Right atrium auricular region (tissue), 2 donors: ENCODE measurements at regions not wholly inside any gene's neighbourhood (a gene's known extent, or its start where the extent isn't known, plus 50 kb on each side); places are given as distances from the start of the nearest gene placed in this dataset.
A peak's percentile ranks its signal among the peaks of the same experiment; 100 is the strongest.

ENCODE experiments used
- DNase-seq: peaks from one replicate; pipeline ENCODE4 v3.0.0-alpha.2; 2019; ENCODE audit warnings: low spot score
- H3K27ac ChIP-seq, 2 donors: fragments of 200-600 bp; sonication (generic); 1 replicate in 1 of 2; 2 replicates in 1 of 2; pipeline ENCODE4 v1.5.1; 2016 to 2019
- H3K27me3 ChIP-seq, 2 donors: fragments of 200-600 bp; sonication (generic); one replicate each; pipeline versions ENCODE4 v1.5.1 to v1.6.0; 2017 to 2019
- H3K36me3 ChIP-seq: fragments of 200-600 bp; sonication (generic); one replicate; pipeline ENCODE4 v1.5.1; 2016
- H3K4me1 ChIP-seq, 2 donors: fragments of 200-600 bp; sonication (generic); one replicate each; pipeline versions ENCODE4 v1.5.1 to v1.6.0; 2017 to 2019
- H3K4me3 ChIP-seq, 2 donors: fragments of 200-600 bp; sonication (generic); 1 replicate in 1 of 2; 2 replicates in 1 of 2; pipeline ENCODE4 v1.5.1; 2017 to 2019; ENCODE audit warnings: mild to moderate bottlenecking in 1 of 2, moderate library complexity in 1 of 2
- H3K9me3 ChIP-seq, 2 donors: fragments of 200-600 bp; sonication (generic); one replicate each; pipeline ENCODE4 v1.5.1; 2019
- CTCF ChIP-seq, 2 donors: fragments of 200-600 bp; sonication (generic); IDR thresholded peaks; one replicate each; pipeline ENCODE4 v1.5.1; 2019; ENCODE audit warnings: antibody characterized with exemption in 2 of 2

GRCh38 chr2:45074713-45075112, 65.5 kb upstream of the SIX2 start:
- Histone ChIP-seq H3K9me3 (no peaks in the 10 kb centered on the region), H3K27me3 (no peaks in the 10 kb centered on the region), H3K36me3 (no peaks in the 10 kb centered on the region), H3K4me3 (no peak overlapping the region), H3K27ac (no peak overlapping the region), H3K4me1 (no peaks in the 10 kb centered on the region)
- TF ChIP-seq CTCF (IDR thresholded peaks at IDR 0.05) = no peak
- no peak for DNase-seq

GRCh38 chr2:45072862-45073237, 63.6 kb upstream of the SIX2 start:
- peak; percentile 44 for DNase-seq
- no peaks in the 10 kb centered on the region for H3K36me3 ChIP-seq
- no peak overlapping the region for H3K4me3 ChIP-seq
- no peak for TF ChIP-seq CTCF (IDR thresholded peaks at IDR 0.05)
- H3K27ac ChIP-seq = no peak overlapping the region
- H3K4me1 ChIP-seq = no peaks in the 10 kb centered on the region
- no peaks in the 10 kb centered on the region for H3K9me3 ChIP-seq
- H3K27me3 ChIP-seq = no peaks in the 10 kb centered on the region

- Histone ChIP-seq H3K27ac (no peak overlapping the region), H3K9me3 (no peaks in the 10 kb centered on the region), H3K36me3 (no peaks in the 10 kb centered on the region), H3K4me3 (no peak overlapping the region), H3K27me3 (no peaks in the 10 kb centered on the region), H3K4me1 (no peaks in the 10 kb centered on the region)
- DNase-seq = peak; percentile 28
- TF ChIP-seq CTCF (IDR thresholded peaks at IDR 0.05) = no peak
Measured at GRCh38 chr2:45072064-45072861, 63.0 kb upstream of the SIX2 start.

- no peaks in the 10 kb centered on the region for H3K9me3 ChIP-seq
- H3K4me3 ChIP-seq = no peak overlapping the region
- TF ChIP-seq CTCF (IDR thresholded peaks at IDR 0.05) = no peak
- no peak overlapping the region for H3K27ac ChIP-seq
- no peak for DNase-seq
- no peaks in the 10 kb centered on the region for H3K4me1 ChIP-seq
- H3K36me3 ChIP-seq = no peaks in the 10 kb centered on the region
- H3K27me3 ChIP-seq = no peaks in the 10 kb centered on the region
Measured at GRCh38 chr2:45070113-45070652, 60.9 kb upstream of the SIX2 start.

- no peaks in the 10 kb centered on the region for H3K36me3 ChIP-seq
- no peak for TF ChIP-seq CTCF (IDR thresholded peaks at IDR 0.05)
- no peak overlapping the region for H3K27ac ChIP-seq
- no peaks in the 10 kb centered on the region for H3K4me1 ChIP-seq
- no peaks in the 10 kb centered on the region for H3K9me3 ChIP-seq
- no peak overlapping the region for H3K4me3 ChIP-seq
- no peaks in the 10 kb centered on the region for H3K27me3 ChIP-seq
- DNase-seq = no peak
Measured at GRCh38 chr2:45069684-45070083, 60.4 kb upstream of the SIX2 start.
